Frontal cortex (tissue), 3 donors: ENCODE measurements at regions not wholly inside any gene's neighbourhood (a gene's known extent, or its start where the extent isn't known, plus 50 kb on each side); places are given as distances from the start of the nearest gene placed in this dataset.
"Not testable (repeated sequence)": the region's sequence is repeated elsewhere in the genome, so short reads cannot be mapped to it uniquely, and the experiment has no call there.

ENCODE experiments used
- DNase-seq, 2 donors: peaks; one replicate each; pipeline ENCODE4 v3.0.0; 2012; ENCODE audit warnings: low spot score in 2 of 2
- FAIRE-seq: peaks from 2 replicates; lab custom pipeline; 2012; peaks lifted over from hg19 to GRCh38; lab: Jason Lieb, UNC
- donor health status: control.
- donor health status: control.
- donor health status: control.

- FAIRE-seq (no peak), DNase-seq (no peak)
Measured at GRCh38 chr20:2203436-2203835, 92.4 kb upstream of the TGM3 start.

- FAIRE-seq, result no peak
- DNase-seq, result no peak
Measured at GRCh38 chr20:2204021-2204420, 91.8 kb upstream of the TGM3 start.

- FAIRE-seq (no peak), DNase-seq (peak; percentile 65 to 79)
Measured at GRCh38 chr20:2206957-2207769, 88.6 kb upstream of the TGM3 start.

- DNase-seq (no peak), FAIRE-seq (no peak)
Measured at GRCh38 chr20:2207770-2208097, 88.1 kb upstream of the TGM3 start.

- no peak for FAIRE-seq
Measured at GRCh38 chr20:2208897-2209296, 86.9 kb upstream of the TGM3 start.

GRCh38 chr20:2210646-2211552 lies 84.9 kb upstream of the TGM3 start:
- DNase-seq (no peak), FAIRE-seq (no peak)

More at GRCh38 chr20:2208897-2209296, 86.9 kb upstream of the TGM3 start:
- no peak for DNase-seq

- DNase-seq (no peak), FAIRE-seq (no peak)
Measured at GRCh38 chr20:2212456-2213015, 83.3 kb upstream of the TGM3 start.

- no peak for DNase-seq
- FAIRE-seq, result no peak
Measured at GRCh38 chr20:2213401-2213800, 82.4 kb upstream of the TGM3 start.

- FAIRE-seq, result no peak
- DNase-seq, result no peak
Measured at GRCh38 chr20:2217857-2218539, 77.8 kb upstream of the TGM3 start.

- FAIRE-seq, result no peak
- no peak for DNase-seq
Measured at GRCh38 chr20:2219481-2220006, 76.3 kb upstream of the TGM3 start.

- no peak for DNase-seq
Measured at GRCh38 chr20:2220298-2220697, 75.5 kb upstream of the TGM3 start.

GRCh38 chr20:2221921-2222320 lies 73.9 kb upstream of the TGM3 start:
- FAIRE-seq, result no peak

More at GRCh38 chr20:2220298-2220697, 75.5 kb upstream of the TGM3 start:
- no peak for FAIRE-seq

GRCh38 chr20:2223558-2224367 lies 72.0 kb upstream of the TGM3 start:
- no peak for FAIRE-seq

More at GRCh38 chr20:2221921-2222320, 73.9 kb upstream of the TGM3 start:
- DNase-seq, result no peak

GRCh38 chr20:2224368-2224639 lies 71.5 kb upstream of the TGM3 start:
- no peak for DNase-seq
- FAIRE-seq, result no peak

More at GRCh38 chr20:2223558-2224367, 72.0 kb upstream of the TGM3 start:
- no peak for DNase-seq

GRCh38 chr20:2227285-2227684 lies 68.5 kb upstream of the TGM3 start:
- not testable (repeated sequence) for FAIRE-seq, DNase-seq

- FAIRE-seq (no peak), DNase-seq (no peak)
Measured at GRCh38 chr20:2227861-2228260, 67.9 kb upstream of the TGM3 start.

GRCh38 chr20:2228926-2229325 lies 66.9 kb upstream of the TGM3 start:
- DNase-seq (no peak), FAIRE-seq (no peak)

- FAIRE-seq (no peak), DNase-seq (no peak)
Measured at GRCh38 chr20:2230726-2231488, 64.9 kb upstream of the TGM3 start.

- FAIRE-seq (no peak), DNase-seq (no peak)
Measured at GRCh38 chr20:2231701-2232100, 64.1 kb upstream of the TGM3 start.
